ENCODE measurements at regions not wholly inside any gene's neighbourhood (a gene's known extent, or its start where the extent isn't known, plus 50 kb on each side); places are given as distances from the start of the nearest gene placed in this dataset.
A peak's percentile ranks its signal among the peaks of the same experiment; 100 is the strongest.

DNA sequence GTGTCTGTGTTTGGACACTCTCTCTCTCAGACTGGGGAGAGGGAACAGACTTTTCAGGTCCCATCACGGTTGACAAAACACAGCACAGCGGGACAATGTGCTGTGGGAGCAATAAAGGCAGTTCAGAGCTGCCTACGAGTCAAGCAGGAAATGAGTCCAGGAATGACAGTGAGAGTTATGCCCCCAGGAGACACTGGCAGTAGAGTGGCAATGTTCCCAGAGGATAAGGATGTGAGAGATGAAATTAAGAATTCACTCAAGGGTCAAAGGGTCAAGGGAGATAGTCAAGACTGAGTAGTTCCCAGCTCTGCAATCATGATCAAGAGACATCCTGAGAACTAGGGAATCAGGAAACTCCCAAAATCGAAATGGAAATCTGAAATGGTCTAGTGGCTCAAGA is 156.1 kb downstream of the LURAP1L start:
- H3K4me3 ChIP-seq (ENCODE audit: low read depth, low read length): no peak overlapping the region
- TF ChIP-seq CTCF (conservative IDR thresholded peaks at IDR 0.05; ENCODE audit: low read depth, low read length): no peak
- DNase-seq (ENCODE audit: low read depth): no peak

DNA sequence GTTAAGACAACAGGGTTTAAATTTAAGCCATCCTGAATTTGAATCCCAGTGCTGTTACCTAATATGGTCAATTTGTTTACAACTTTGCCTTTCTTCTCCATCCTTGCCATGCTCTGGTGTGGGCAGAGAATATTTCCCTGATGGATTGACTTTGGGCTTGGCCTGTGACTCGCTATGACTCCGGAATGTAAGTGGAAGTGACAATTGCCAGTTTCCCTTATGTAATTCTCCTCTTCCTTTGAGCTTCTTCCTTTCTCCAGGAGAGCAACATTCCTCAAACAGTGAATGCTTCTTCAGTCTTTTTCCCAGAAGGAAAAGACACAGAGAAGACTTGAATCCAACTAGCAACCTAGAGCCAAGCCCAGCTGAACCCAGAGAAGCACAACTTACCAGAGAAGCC is 159.1 kb downstream of the LURAP1L start:
- no peak for TF ChIP-seq CTCF (conservative IDR thresholded peaks at IDR 0.05; ENCODE audit: low read depth, low read length)
- no peak overlapping the region for H3K4me3 ChIP-seq (ENCODE audit: low read depth, low read length)
- DNase-seq (ENCODE audit: low read depth): no peak

GRCh38 chr9:12934545-12935272 is 159.9 kb downstream of the LURAP1L start:
- no peak for DNase-seq (ENCODE audit: low read depth)
- no peak overlapping the region for H3K4me3 ChIP-seq (ENCODE audit: low read depth, low read length)
- no peak for TF ChIP-seq CTCF (conservative IDR thresholded peaks at IDR 0.05; ENCODE audit: low read depth, low read length)

DNA sequence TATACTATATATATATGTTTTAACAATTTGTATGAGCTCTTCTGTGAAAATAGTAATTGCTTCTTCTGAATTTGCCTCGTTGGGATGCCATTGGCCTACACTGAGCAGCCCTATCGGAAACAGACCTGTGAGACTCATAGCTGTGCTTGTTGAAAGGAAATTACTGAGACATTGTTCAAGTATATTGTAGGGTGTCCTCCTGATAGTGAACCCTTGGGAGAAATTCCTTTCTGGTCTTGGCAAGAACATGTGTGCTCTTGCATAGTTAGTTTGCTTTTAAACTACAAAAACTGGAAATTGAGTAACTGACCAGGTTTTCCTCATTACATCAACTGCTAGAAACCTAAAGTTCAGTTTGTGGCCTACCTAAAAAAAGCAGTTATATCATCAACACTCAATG is 160.9 kb downstream of the LURAP1L start:
- no peak for TF ChIP-seq CTCF (conservative IDR thresholded peaks at IDR 0.05; ENCODE audit: low read depth, low read length)
- peak; percentile 98 for DNase-seq (ENCODE audit: low read depth)
- no peak overlapping the region for H3K4me3 ChIP-seq (ENCODE audit: low read depth, low read length)

DNA sequence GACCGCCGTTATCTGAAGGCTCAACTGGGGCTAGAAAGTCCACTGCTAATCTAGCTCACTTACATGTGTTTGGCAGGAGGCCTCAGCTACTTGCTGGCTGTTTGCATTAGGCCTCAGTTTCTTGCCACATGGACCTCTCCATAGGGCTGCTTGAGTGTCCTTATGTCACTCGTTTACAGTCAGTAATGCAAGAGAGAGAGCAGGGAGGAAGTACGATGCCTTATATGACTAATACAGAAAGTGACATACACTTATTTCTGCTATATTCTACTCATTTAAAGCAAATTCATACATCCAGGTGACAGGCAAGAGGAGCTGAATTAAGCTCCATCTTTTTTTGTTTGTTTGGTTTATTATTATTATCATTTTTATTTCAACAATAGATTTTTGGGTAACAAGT is 179.6 kb downstream of the LURAP1L start:
- DNase-seq (ENCODE audit: low read depth): no peak
- no peak overlapping the region for H3K4me3 ChIP-seq (ENCODE audit: low read depth, low read length)
- TF ChIP-seq CTCF (conservative IDR thresholded peaks at IDR 0.05; ENCODE audit: low read depth, low read length): no peak

DNA sequence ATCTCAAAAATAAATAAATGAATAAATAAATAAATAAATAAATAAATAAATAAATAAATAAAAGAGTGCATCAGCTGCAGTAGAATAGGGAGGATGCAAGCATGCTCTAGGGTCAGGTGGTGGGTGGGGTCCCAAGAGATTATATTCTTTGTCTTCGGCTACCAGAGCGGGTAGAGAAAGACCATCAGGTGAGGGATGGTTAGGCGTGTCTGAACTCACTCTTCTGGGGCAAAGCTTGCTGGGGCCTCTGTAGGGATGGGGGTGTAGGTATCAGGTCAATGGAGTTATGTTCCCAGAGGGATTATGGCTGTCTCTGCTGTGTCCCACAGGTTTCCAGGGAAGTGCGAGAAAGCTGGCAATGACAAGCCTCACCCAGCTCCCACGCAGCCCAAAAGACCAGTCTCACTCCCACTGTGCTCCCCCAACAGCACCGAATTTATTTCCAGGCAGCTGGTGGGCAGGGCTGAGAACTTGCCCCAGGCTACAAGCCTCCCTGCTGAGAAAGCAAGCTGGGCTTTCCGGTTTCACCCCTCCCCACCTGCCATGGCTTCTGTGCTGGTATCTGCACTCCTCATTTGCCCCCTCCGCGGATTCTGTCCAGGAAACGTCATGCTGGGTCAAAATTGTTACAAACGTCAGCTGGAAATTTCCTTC is 180.8 kb downstream of the LURAP1L start:
- TF ChIP-seq CTCF (conservative IDR thresholded peaks at IDR 0.05; ENCODE audit: low read depth, low read length): no peak
- H3K4me3 ChIP-seq (ENCODE audit: low read depth, low read length): no peak overlapping the region
- peak; percentile 43 for DNase-seq (ENCODE audit: low read depth)

DNA sequence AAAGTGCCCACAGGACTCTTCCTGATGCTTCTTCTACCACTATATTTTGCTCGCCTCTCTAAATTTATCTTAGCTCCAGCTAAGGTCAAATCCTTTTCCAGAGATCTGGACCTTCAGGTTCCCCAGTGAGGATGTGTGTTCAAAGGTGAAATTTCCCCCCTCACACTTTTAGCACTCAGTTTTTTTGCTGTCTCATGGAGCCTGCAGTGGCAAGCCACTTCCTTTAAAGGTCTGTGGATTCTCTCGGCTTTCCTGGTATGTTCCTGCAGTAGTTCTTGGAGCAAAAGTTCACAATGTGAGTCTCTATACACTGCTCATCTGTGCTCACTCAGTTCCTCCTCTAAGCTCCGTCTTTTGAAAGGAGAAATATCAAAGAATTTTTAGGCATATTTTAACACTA is 181.4 kb downstream of the LURAP1L start:
- DNase-seq (ENCODE audit: low read depth): peak; percentile 78
- no peak overlapping the region for H3K4me3 ChIP-seq (ENCODE audit: low read depth, low read length)
- TF ChIP-seq CTCF (conservative IDR thresholded peaks at IDR 0.05; ENCODE audit: low read depth, low read length): no peak
